ENCODE measurements at regions not wholly inside any gene's neighbourhood (a gene's known extent, or its start where the extent isn't known, plus 50 kb on each side); places are given as distances from the start of the nearest gene placed in this dataset.
"Not testable (repeated sequence)": the region's sequence is repeated elsewhere in the genome, so short reads cannot be mapped to it uniquely, and the experiment has no call there.

DNA sequence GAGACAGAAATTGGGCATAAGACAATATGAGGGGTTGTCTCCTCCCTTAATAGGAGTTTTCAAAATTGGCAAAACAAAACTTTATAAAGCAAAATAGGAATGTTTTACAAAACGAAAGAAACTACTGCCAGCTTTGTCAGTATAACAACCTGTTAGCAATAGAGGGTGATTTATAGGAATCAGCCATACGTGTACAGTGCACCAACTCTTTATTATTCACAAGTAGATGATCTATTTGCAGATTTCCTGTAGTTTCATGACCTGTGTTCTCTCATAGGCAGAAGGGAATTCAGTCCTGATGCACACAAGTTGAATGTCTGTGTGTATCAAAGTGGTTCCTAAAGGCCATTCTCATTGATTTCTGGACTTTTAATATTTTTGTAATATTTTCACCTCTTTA, 116.3 kb downstream of the MFAP3L start:
- in situ Hi-C loops (cut with MboI; ENCODE audit: low pct_unique_long_range_greater_than_20kb in 2 of 9, low sequenced_read_pairs in 9 of 9, unreplicated experiment in 9 of 9): no loop called here
- no peak overlapping the region for H3K27ac ChIP-seq
- 0 to 90% (median 20%) methylated on average over 1 to 2 of the region's 2 CpGs; no CpG with 5 or more reads in 3 of the 10 experiments for WGBS, 10 experiments
- peaks cover 0 to 5% of the 10 kb centered on the region in 2 donors for H3K4me1 ChIP-seq (replicated peaks in 1 of 2)
- peak in 1 of 8 experiments; percentile 60 for ATAC-seq (replicated peaks in 6 of 8)
- H3K4me3 ChIP-seq: no peak overlapping the region

GRCh38 chr4:169909479-169909878, 116.7 kb downstream of the MFAP3L start:
- in situ Hi-C loops (cut with MboI; ENCODE audit: low pct_unique_long_range_greater_than_20kb in 2 of 9, low sequenced_read_pairs in 9 of 9, unreplicated experiment in 9 of 9): no loop called here
- no peak overlapping the region for H3K4me3 ChIP-seq
- ATAC-seq (replicated peaks in 6 of 8): no peak
- H3K4me1 ChIP-seq (replicated peaks in 1 of 2): peaks cover 0 to 5% of the 10 kb centered on the region in 2 donors
- H3K27ac ChIP-seq: no peak overlapping the region
- WGBS, 10 experiments: 19 to 100% (median 78%) methylated on average over 1 to 6 of the region's 9 CpGs; no CpG with 5 or more reads in 3 of the 10 experiments

- no peak overlapping the region for H3K27ac ChIP-seq
- in situ Hi-C loops (cut with MboI; ENCODE audit: low pct_unique_long_range_greater_than_20kb in 2 of 9, low sequenced_read_pairs in 9 of 9, unreplicated experiment in 9 of 9): no loop called here
- H3K4me3 ChIP-seq: no peak overlapping the region
- WGBS, 10 experiments: 33 to 100% (median 100%) methylated on average over 1 of the region's 1 CpG; no CpG with 5 or more reads in 3 of the 10 experiments
- H3K4me1 ChIP-seq (replicated peaks in 1 of 2): peaks cover 0 to 5% of the 10 kb centered on the region in 2 donors
- no peak for ATAC-seq (replicated peaks in 6 of 8)
These were observed 118.5 kb downstream of the MFAP3L start for GRCh38 chr4:169907705-169908104.

DNA sequence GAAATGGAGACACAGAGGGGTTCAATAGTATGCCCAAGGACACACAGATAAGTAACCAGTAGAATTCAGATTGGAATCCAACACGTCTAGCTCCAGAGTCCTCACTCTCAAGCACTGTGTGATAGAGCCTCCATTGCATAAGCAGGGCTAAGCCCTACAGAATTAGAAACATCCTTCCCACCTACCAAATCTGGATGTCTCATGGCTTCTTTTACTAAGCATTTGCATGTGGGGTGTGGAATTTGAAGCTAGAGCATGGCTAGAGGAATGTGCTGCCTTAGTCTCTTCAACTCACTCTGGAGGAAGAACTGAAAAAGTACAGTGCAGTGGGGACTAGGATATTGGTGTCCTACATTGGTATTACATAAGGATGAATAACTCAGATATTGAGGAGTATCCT, 119.4 kb downstream of the MFAP3L start:
- 0 to 60% (median 0%) methylated on average over 1 of the region's 1 CpG; no CpG with 5 or more reads in 6 of the 10 experiments for WGBS, 10 experiments
- in situ Hi-C loops (cut with MboI; ENCODE audit: low pct_unique_long_range_greater_than_20kb in 2 of 9, low sequenced_read_pairs in 9 of 9, unreplicated experiment in 9 of 9): no loop called here
- Histone ChIP-seq H3K4me1 (replicated peaks in 1 of 2) (peaks cover 0 to 5% of the 10 kb centered on the region in 2 donors), H3K27ac (no peak overlapping the region), H3K4me3 (no peak overlapping the region)
- ATAC-seq (replicated peaks in 6 of 8): peak in 1 of 8 experiments; percentile 18

GRCh38 chr4:169906104-169906503, 120.1 kb downstream of the MFAP3L start:
- in situ Hi-C loops (cut with MboI; ENCODE audit: low pct_unique_long_range_greater_than_20kb in 2 of 9, low sequenced_read_pairs in 9 of 9, unreplicated experiment in 9 of 9): no loop called here
- ATAC-seq (replicated peaks in 6 of 8): no peak
- Histone ChIP-seq H3K27ac (no peak overlapping the region), H3K4me3 (no peak overlapping the region), H3K4me1 (replicated peaks in 1 of 2) (peaks cover 0 to 5% of the 10 kb centered on the region in 2 donors)
- WGBS, 10 experiments: 0 to 100% (median 71%) methylated on average over 1 to 2 of the region's 2 CpGs; no CpG with 5 or more reads in 5 of the 10 experiments

- ATAC-seq (replicated peaks in 6 of 8): no peak
- Histone ChIP-seq H3K4me3 (no peak overlapping the region), H3K27ac (no peak overlapping the region), H3K4me1 (replicated peaks in 1 of 2) (no peaks in the 10 kb centered on the region)
- 11 to 100% (median 86%) methylated on average over 1 to 7 of the region's 9 CpGs; no CpG with 5 or more reads in 1 of the 10 experiments for WGBS, 10 experiments
- in situ Hi-C loops (cut with MboI; ENCODE audit: low pct_unique_long_range_greater_than_20kb in 2 of 9, low sequenced_read_pairs in 9 of 9, unreplicated experiment in 9 of 9): no loop called here
These were observed 123.4 kb downstream of the MFAP3L start for GRCh38 chr4:169902658-169903345.

GRCh38 chr4:169900241-169900845, 125.9 kb downstream of the MFAP3L start:
- in situ Hi-C loops (cut with MboI; ENCODE audit: low pct_unique_long_range_greater_than_20kb in 2 of 9, low sequenced_read_pairs in 9 of 9, unreplicated experiment in 9 of 9): no loop called here
- no peaks in the 10 kb centered on the region for H3K4me1 ChIP-seq (replicated peaks in 1 of 2)
- no peak overlapping the region for H3K27ac ChIP-seq
- H3K4me3 ChIP-seq: no peak overlapping the region
- 29 to 90% (median 81%) methylated on average over 2 to 6 of the region's 6 CpGs; no CpG with 5 or more reads in 2 of the 10 experiments for WGBS, 10 experiments
- ATAC-seq (replicated peaks in 6 of 8): no peak

- no peaks in the 10 kb centered on the region for H3K4me1 ChIP-seq (replicated peaks in 1 of 2)
- in situ Hi-C loops (cut with MboI; ENCODE audit: low pct_unique_long_range_greater_than_20kb in 2 of 9, low sequenced_read_pairs in 9 of 9, unreplicated experiment in 9 of 9): no loop called here
- no peak for ATAC-seq (replicated peaks in 6 of 8)
- H3K27ac ChIP-seq: no peak overlapping the region
- no peak overlapping the region for H3K4me3 ChIP-seq
- WGBS, 10 experiments: 13 to 100% (median 88%) methylated on average over 1 to 2 of the region's 2 CpGs; no CpG with 5 or more reads in 3 of the 10 experiments
These were observed 126.9 kb downstream of the MFAP3L start for GRCh38 chr4:169899295-169899694.

GRCh38 chr4:169898095-169898494, 128.1 kb downstream of the MFAP3L start:
- Histone ChIP-seq H3K4me1 (replicated peaks in 1 of 2) (no peaks in the 10 kb centered on the region), H3K27ac (no peak overlapping the region), H3K4me3 (no peak overlapping the region)
- ATAC-seq (replicated peaks in 6 of 8): no peak
- in situ Hi-C loops (cut with MboI; ENCODE audit: low pct_unique_long_range_greater_than_20kb in 2 of 9, low sequenced_read_pairs in 9 of 9, unreplicated experiment in 9 of 9): no loop called here

DNA sequence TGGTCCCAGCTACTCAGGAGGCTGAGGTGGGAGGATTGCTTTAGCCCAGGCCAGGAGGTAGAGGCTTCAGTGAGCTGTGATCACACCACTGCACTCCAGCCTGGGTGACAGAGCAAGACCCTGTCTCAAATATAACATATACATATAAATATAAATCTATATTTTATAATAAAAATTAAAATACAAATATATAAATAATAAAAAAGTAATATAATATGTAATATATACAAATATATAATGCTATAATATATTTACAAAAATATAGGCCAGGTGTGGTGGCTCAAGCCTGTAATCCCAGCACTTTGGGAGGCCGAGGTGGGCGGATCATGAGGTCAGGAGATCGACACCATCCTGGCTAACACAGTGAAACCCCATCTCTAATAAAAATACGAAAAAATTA, 131.4 kb downstream of the MFAP3L start:
- 17 to 100% (median 98%) methylated on average over 1 to 4 of the region's 4 CpGs; no CpG with 5 or more reads in 3 of the 10 experiments for WGBS, 10 experiments
- H3K27ac ChIP-seq; H3K4me1 ChIP-seq (replicated peaks in 1 of 2); H3K4me3 ChIP-seq; ATAC-seq (replicated peaks in 6 of 8); in situ Hi-C loops (cut with MboI; ENCODE audit: low pct_unique_long_range_greater_than_20kb in 2 of 9, low sequenced_read_pairs in 9 of 9, unreplicated experiment in 9 of 9): not testable (repeated sequence)

DNA sequence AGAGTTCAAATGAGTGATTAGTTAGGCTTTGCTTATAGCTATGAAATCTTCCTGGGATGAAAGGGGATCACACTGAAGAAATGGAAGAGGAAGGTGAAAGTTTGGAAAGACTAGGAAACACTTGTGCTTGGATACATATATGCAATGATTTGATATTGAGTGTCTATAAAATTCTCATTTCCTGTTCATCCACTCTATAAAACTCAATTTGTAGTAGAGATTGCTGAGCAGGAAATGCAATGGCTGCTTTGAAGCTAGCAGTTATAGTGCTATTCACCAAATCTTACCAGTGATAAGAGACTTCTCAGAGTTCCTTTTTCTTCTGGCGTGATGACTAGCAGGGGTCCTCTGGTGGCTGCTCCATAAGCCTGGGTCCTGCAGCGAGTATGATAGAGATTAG, 128.1 kb upstream of the HPF1 start:
- 0 to 100% (median 50%) methylated on average over 1 to 2 of the region's 2 CpGs; no CpG with 5 or more reads in 1 of the 10 experiments for WGBS, 10 experiments
- in situ Hi-C loops (cut with MboI; ENCODE audit: low pct_unique_long_range_greater_than_20kb in 2 of 9, low sequenced_read_pairs in 9 of 9, unreplicated experiment in 9 of 9): no loop called here
- Histone ChIP-seq H3K4me1 (replicated peaks in 1 of 2) (no peaks in the 10 kb centered on the region), H3K27ac (no peak overlapping the region), H3K4me3 (no peak overlapping the region)
- no peak for ATAC-seq (replicated peaks in 6 of 8)

GRCh38 chr4:169881769-169882168, 124.0 kb upstream of the HPF1 start:
- WGBS, 10 experiments: 0 to 100% (median 20%) methylated on average over 1 of the region's 1 CpG; no CpG with 5 or more reads in 6 of the 10 experiments
- in situ Hi-C loops (cut with MboI; ENCODE audit: low pct_unique_long_range_greater_than_20kb in 2 of 9, low sequenced_read_pairs in 9 of 9, unreplicated experiment in 9 of 9): no loop called here
- H3K27ac ChIP-seq: no peak overlapping the region
- no peak overlapping the region for H3K4me3 ChIP-seq
- no peaks in the 10 kb centered on the region for H3K4me1 ChIP-seq (replicated peaks in 1 of 2)
- ATAC-seq (replicated peaks in 6 of 8): no peak

GRCh38 chr4:169870507-169870906, 112.8 kb upstream of the HPF1 start:
- Histone ChIP-seq H3K4me1 (replicated peaks in 1 of 2) (peaks cover 0 to 8% of the 10 kb centered on the region in 2 donors), H3K27ac (no peak overlapping the region), H3K4me3 (no peak overlapping the region)
- 5 to 63% (median 40%) methylated on average over 2 to 3 of the region's 3 CpGs; no CpG with 5 or more reads in 2 of the 10 experiments for WGBS, 10 experiments
- in situ Hi-C loops (cut with MboI; ENCODE audit: low pct_unique_long_range_greater_than_20kb in 2 of 9, low sequenced_read_pairs in 9 of 9, unreplicated experiment in 9 of 9): no loop called here
- ATAC-seq (replicated peaks in 6 of 8): no peak

All from motor neuron (in vitro differentiated cells).